GM12873 (cell line): ENCODE measurements at regions not wholly inside any gene's neighbourhood (a gene's known extent, or its start where the extent isn't known, plus 50 kb on each side); places are given as distances from the start of the nearest gene placed in this dataset.

ENCODE experiments used
- TF ChIP-seq, protein P1 (sequence below): IDR thresholded peaks from 2 replicates; pipeline ENCODE4 v1.5.1; 2012; ENCODE audit warnings: low read depth, mild to moderate bottlenecking, moderate library complexity, low read length, control low read depth; ENCODE audit not compliant: insufficient read depth; ENCODE audit errors: missing control alignments

DNA sequence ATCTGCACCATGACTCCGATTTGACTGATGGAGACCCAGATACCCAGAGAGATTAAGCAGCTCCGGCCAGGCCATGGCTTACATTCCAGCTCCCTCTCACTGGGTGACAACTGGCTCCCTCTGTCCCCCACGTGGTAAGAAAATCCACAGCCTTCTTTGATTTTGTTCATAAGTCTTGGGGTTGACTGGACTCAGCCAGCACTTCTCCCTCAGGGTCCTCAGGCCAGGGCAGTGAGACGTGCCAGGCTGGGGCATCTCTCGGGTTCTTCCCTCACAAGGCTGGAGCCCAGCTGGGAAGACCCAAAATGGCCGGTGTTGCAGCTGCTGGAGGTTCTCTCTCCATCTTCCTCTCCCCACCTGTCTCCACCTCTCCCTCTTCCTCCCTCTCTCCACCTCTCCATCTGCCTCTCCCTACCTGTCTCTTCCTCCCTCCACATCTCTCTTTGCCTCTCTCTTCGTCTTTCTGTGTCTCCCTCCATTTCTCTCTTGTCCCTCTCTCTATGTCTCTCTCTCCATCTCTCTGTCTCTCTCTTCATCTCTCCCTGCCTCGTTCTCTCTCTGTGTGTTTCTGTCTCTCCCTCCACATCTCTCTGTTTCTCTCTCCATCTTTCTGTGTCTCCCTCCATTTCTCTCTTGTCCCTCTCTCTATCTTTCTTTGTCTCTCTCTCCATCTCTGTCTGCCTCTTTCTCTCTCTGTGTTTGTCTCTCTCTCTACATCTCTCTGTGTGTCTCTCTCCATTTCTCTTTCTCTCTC lies 105.3 kb downstream of the FOXL1 start:
- TF ChIP-seq, protein P1, sequence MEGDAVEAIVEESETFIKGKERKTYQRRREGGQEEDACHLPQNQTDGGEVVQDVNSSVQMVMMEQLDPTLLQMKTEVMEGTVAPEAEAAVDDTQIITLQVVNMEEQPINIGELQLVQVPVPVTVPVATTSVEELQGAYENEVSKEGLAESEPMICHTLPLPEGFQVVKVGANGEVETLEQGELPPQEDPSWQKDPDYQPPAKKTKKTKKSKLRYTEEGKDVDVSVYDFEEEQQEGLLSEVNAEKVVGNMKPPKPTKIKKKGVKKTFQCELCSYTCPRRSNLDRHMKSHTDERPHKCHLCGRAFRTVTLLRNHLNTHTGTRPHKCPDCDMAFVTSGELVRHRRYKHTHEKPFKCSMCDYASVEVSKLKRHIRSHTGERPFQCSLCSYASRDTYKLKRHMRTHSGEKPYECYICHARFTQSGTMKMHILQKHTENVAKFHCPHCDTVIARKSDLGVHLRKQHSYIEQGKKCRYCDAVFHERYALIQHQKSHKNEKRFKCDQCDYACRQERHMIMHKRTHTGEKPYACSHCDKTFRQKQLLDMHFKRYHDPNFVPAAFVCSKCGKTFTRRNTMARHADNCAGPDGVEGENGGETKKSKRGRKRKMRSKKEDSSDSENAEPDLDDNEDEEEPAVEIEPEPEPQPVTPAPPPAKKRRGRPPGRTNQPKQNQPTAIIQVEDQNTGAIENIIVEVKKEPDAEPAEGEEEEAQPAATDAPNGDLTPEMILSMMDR = no peak

DNA sequence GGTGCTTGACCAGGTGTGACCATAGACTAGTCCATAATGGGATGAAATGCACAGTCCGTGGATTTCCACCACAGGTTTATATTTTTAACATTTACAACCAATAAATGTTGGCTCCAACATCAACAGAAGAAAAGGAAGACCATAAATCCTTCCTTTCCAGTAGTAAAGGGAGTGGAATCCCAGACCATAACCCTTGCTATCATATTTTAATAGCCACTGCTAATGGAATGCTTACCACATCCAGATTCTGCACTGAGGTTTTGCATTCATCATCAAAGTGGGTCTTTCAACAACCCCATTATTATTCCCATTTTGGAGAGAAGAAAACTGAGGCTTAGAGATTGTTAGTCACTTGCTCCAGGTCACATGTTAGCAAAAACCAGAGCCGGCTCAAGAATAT lies 106.7 kb downstream of the FOXL1 start:
- TF ChIP-seq, protein P1 = no peak

DNA sequence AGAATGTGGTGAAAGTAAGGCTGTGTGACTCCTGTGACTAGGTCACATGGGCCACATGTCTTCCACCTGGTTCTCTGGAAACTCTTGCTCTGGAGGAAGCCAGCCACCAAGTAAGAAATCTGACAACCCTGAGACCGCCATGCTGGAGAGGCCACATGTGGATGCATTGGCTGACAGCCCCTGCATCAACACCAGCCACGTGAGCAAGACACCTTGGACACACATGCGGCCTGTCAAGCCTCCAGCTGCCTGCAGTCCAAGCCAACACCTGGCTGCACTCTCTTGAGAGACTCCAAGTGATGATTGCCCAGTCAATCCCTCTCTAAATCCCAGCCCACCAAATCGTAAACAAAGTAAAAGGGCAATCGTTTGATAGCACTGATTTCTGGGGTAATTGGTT lies 112.6 kb downstream of the FOXL1 start:
- TF ChIP-seq, protein P1 = no peak

DNA sequence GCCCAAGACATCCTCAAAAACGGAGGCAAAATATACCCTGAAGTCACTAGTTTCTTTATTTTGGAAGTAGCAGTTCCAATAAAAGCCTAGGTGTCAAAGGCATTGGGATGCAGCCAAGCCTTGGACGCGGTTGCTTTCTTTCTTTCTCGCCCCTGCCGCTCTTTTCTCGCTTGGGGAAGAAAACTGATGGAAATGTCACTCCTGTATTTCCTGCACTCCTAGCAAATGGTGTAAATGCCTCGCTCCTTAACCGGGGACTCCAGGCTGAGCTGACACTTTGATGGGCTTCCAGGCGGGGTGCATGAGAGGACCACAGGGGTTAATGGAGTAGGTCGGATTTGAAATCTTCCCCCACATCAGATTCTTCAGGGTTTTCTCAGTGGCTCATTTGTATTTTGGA lies 114.1 kb downstream of the FOXL1 start:
- TF ChIP-seq, protein P1 = no peak

DNA sequence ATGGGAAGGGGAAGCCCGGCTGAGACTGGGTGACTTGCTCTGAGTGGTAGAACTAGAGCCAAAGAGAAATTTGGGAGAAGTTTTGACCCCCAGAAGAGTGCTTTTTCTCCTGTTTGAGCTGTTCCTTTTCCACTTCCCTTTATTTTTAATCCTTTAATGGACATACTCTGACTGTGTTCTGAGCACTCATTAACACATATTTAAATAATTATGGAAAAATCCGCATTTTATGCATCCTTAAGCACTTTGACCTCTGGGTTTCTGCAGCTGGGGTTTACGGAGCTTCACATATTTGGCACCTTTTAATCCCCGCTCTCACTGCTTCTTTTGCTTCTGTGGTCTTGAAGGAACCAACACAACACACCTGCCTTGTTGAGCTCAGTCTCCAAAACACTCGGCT lies 114.7 kb downstream of the FOXL1 start:
- TF ChIP-seq, protein P1 = no peak

DNA sequence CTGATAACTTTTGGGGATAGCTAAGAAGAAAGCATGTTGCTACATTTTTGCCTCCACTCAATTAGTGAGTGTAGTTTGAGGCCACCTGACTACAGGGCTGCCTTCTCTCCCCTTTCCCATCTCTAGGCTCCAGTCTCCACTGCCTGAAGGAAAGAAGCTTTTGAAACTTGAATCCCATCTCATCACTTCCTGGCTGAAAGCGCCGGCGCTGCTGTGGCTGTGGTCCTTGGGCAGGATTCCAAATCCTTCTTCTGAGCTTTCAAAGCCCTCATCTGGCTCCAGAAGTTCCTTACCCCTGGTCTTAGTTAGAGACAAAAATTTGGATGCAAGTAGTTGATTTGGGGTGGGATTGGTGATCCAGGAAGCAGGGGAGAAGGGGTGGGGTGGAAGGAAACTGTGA lies 119.4 kb downstream of the FOXL1 start:
- TF ChIP-seq, protein P1 = no peak

DNA sequence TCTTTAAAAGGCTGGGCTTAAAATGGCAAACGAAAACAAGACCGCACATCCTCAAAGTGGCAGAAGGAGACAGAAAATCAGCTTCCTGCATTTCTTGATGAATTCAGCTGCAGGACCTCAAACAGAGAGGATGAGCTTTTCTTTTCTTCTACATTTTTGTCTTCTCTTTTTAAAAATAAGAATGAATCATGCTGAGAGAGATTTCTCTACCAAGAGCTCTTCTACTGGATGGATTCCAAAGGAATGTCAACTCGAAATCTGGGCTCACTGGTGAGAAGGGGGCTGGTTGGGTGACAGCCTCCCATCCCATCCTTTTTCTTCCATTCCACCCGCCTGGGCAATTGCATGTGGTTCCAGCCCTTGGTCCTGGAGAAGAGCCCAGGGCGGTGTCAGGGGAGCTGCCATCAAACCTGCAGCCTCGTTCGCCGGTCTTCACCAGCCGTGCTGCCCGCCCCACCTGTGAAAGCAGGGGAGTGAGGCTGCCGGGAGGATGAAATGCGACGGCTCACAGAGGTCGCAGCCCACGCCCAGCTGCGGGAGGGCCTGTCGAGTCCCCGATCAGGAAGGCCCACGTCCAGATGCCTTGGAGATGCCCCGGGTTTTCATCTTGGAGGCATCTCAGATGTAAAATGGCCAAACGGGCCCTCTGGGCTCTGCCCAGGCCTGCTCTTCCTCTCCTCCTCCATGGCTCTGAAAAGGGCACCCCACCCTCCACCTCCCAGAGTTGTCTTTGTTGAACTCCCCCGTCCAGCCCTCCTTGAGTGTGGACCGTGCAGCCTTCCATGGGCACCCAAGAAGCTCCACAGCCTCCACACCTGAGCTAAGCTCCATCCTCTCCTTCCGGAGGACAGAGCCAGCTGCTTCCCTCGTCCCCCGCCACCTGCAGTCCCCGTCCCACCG lies 121.9 kb downstream of the FOXL1 start:
- TF ChIP-seq, protein P1 = no peak
